ENCODE measurements at regions not wholly inside any gene's neighbourhood (a gene's known extent, or its start where the extent isn't known, plus 50 kb on each side); places are given as distances from the start of the nearest gene placed in this dataset.

- no peak for DNase-seq (ENCODE audit: low read depth)
Measured at GRCh38 chr17:77566151-77566550, 392.4 kb upstream of the TNRC6C start.

GRCh38 chr17:77566566-77567138 lies 391.9 kb upstream of the TNRC6C start:
- no peak for DNase-seq (ENCODE audit: low read depth)

- no peak for DNase-seq (ENCODE audit: low read depth)
Measured at GRCh38 chr17:77568540-77568939, 390.0 kb upstream of the TNRC6C start.

- DNase-seq (ENCODE audit: low read depth): no peak
Measured at GRCh38 chr17:77569846-77570564, 388.5 kb upstream of the TNRC6C start.

GRCh38 chr17:77570565-77570898 lies 388.0 kb upstream of the TNRC6C start:
- no peak for DNase-seq (ENCODE audit: low read depth)

- peak; percentile 38 for DNase-seq (ENCODE audit: low read depth)
Measured at GRCh38 chr17:77571155-77571981, 387.1 kb upstream of the TNRC6C start.

- no peak for DNase-seq (ENCODE audit: low read depth)
Measured at GRCh38 chr17:77572065-77572601, 386.4 kb upstream of the TNRC6C start.

- no peak for DNase-seq (ENCODE audit: low read depth)
Measured at GRCh38 chr17:77572851-77573250, 385.7 kb upstream of the TNRC6C start.

GRCh38 chr17:77577491-77577890 lies 381.0 kb upstream of the TNRC6C start:
- DNase-seq (ENCODE audit: low read depth): no peak

GRCh38 chr17:77579131-77579530 lies 379.4 kb upstream of the TNRC6C start:
- no peak for DNase-seq (ENCODE audit: low read depth)

- no peak for DNase-seq (ENCODE audit: low read depth)
Measured at GRCh38 chr17:77579682-77580081, 378.8 kb upstream of the TNRC6C start.

- no peak for DNase-seq (ENCODE audit: low read depth)
Measured at GRCh38 chr17:77580531-77581270, 377.8 kb upstream of the TNRC6C start.

- peak; percentile 82 for DNase-seq (ENCODE audit: low read depth)
Measured at GRCh38 chr17:77581480-77581879, 377.0 kb upstream of the TNRC6C start.

- no peak for DNase-seq (ENCODE audit: low read depth)
Measured at GRCh38 chr17:77585142-77585860, 373.2 kb upstream of the TNRC6C start.

- DNase-seq (ENCODE audit: low read depth): no peak
Measured at GRCh38 chr17:77590951-77591735, 367.4 kb upstream of the TNRC6C start.

GRCh38 chr17:77592106-77592865 lies 366.2 kb upstream of the TNRC6C start:
- no peak for DNase-seq (ENCODE audit: low read depth)

GRCh38 chr17:77593081-77593480 lies 365.4 kb upstream of the TNRC6C start:
- DNase-seq (ENCODE audit: low read depth): no peak

GRCh38 chr17:77594416-77595209 lies 363.9 kb upstream of the TNRC6C start:
- DNase-seq (ENCODE audit: low read depth): no peak

Measured in Daoy (cell line).